ENCODE measurements at regions not wholly inside any gene's neighbourhood (a gene's known extent, or its start where the extent isn't known, plus 50 kb on each side); places are given as distances from the start of the nearest gene placed in this dataset.

GRCh38 chr10:110404825-110405224 lies 92.9 kb upstream of the DUSP5 start:
- no peaks in the 10 kb centered on the region for H3K79me2 ChIP-seq (ENCODE audit: insufficient read depth)
- no peak overlapping the region for H3K9ac ChIP-seq
- TF ChIP-seq FOXJ3 (CRISPR knock-in tag; IDR thresholded peaks at IDR 0.05), result no peak
- no peak for TF ChIP-seq PBX3 (IDR thresholded peaks at IDR 0.05)
- TF ChIP-seq EZH2phosphoT487 (IDR thresholded peaks at IDR 0.05; ENCODE audit: borderline replicate concordance, low read depth), result no peak
- no peak for TF ChIP-seq FOSL2 (IDR thresholded peaks at IDR 0.05; ENCODE audit: borderline replicate concordance, low read depth)
- no peak for TF ChIP-seq NFIC (IDR thresholded peaks at IDR 0.05; ENCODE audit: borderline replicate concordance)
- no peak for TF ChIP-seq SIN3A (IDR thresholded peaks at IDR 0.05; ENCODE audit: borderline replicate concordance, low read depth, low read length)
- no peak for TF ChIP-seq JUND (IDR thresholded peaks at IDR 0.05)
- no peak for TF ChIP-seq TEAD4 (IDR thresholded peaks at IDR 0.05; ENCODE audit: borderline replicate concordance, insufficient read depth)
- TF ChIP-seq SMC3 (IDR thresholded peaks at IDR 0.05; ENCODE audit: low read depth, low read length), result no peak
- TF ChIP-seq POLR2AphosphoS5 (IDR thresholded peaks at IDR 0.05; ENCODE audit: low read depth, low read length), result no peak
- H3K36me3 ChIP-seq (replicated peaks in 1 of 2; ENCODE audit: control insufficient read depth in 1 of 2, insufficient read depth in 2 of 2, low read length in 1 of 2), result no peaks in the 10 kb centered on the region
- H3K27me3 ChIP-seq (ENCODE audit: insufficient read depth), result no peaks in the 10 kb centered on the region
- no peaks in the 10 kb centered on the region for H4K20me1 ChIP-seq (ENCODE audit: insufficient read depth)
- H3K9me3 ChIP-seq, result no peaks in the 10 kb centered on the region
- H3K9me2 ChIP-seq, result no peaks in the 10 kb centered on the region
- H3F3A ChIP-seq (replicated peaks; ENCODE audit: insufficient read depth), result peaks cover under 1% of the 10 kb centered on the region
- no peak overlapping the region for H3K27ac ChIP-seq (ENCODE audit: low read depth in 2 of 2, low read length in 1 of 2)
- H3K4me2 ChIP-seq, result no peak overlapping the region
- ChIA-PET POLR2A (no interaction called here), CTCF (interaction anchor here (1.5 kb wide), 1 partner anchor 274 kb away, joined by 3 read pairs; no protein-coding TSS in a partner anchor)
- 91% methylated on average over 8 of the region's 8 CpGs for WGBS (ENCODE audit: low lambda C conversion rate)
- no peak overlapping the region for H2AFZ ChIP-seq (ENCODE audit: low read depth)
- H3K4me3 ChIP-seq (ENCODE audit: low read depth in 2 of 2, low read length in 1 of 2), result no peak overlapping the region
- no peak for DNase-seq
- peaks cover 27 to 33% of the 10 kb centered on the region in 2 experiments; a peak in 2 of 4 replicates for H3K4me1 ChIP-seq (ENCODE audit: control insufficient read depth in 1 of 2, insufficient read depth in 2 of 2, low read depth in 1 of 2, low read length in 1 of 2)

DNA sequence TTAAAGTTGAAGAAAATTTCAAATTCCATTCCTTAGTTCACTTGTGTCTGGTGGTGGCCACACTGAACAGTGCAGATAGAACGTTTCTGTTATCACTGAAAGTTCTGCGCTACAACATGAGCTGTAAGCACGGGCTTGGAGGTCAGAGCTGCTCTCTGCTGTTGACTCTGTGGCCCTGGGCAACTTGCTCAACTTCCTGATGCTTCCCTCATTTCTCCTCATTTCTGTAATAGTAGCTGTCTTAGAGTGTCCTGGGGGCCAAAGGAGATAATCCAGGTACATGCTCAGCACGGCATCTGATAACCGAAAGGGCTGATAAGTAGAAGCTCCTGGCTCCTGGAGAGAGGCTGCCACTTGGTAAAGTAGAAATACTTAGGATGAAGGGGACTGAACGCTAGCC lies 92.3 kb upstream of the DUSP5 start:
- no peaks in the 10 kb centered on the region for H3K9me3 ChIP-seq
- DNase-seq, result no peak
- H3K4me1 ChIP-seq (ENCODE audit: control insufficient read depth in 1 of 2, insufficient read depth in 2 of 2, low read depth in 1 of 2, low read length in 1 of 2), result peaks cover 30 to 32% of the 10 kb centered on the region in 2 experiments; a peak in 2 of 4 replicates
- WGBS (ENCODE audit: low lambda C conversion rate), result 88% methylated on average over 6 of the region's 6 CpGs
- H4K20me1 ChIP-seq (ENCODE audit: insufficient read depth), result no peaks in the 10 kb centered on the region
- no peak overlapping the region for H2AFZ ChIP-seq (ENCODE audit: low read depth)
- no peaks in the 10 kb centered on the region for H3K36me3 ChIP-seq (replicated peaks in 1 of 2; ENCODE audit: control insufficient read depth in 1 of 2, insufficient read depth in 2 of 2, low read length in 1 of 2)
- no peak overlapping the region for H3K27ac ChIP-seq (ENCODE audit: low read depth in 2 of 2, low read length in 1 of 2)
- no peaks in the 10 kb centered on the region for H3K9me2 ChIP-seq
- H3K4me3 ChIP-seq (ENCODE audit: low read depth in 2 of 2, low read length in 1 of 2), result no peak overlapping the region
- TF ChIP-seq GABPA (IDR thresholded peaks at IDR 0.05; ENCODE audit: low read depth), result no peak
- TF ChIP-seq MAX (IDR thresholded peaks at IDR 0.05; ENCODE audit: low read depth), result no peak
- no peak for TF ChIP-seq USF2 (IDR thresholded peaks at IDR 0.05; ENCODE audit: borderline replicate concordance, low read depth, low read length)
- TF ChIP-seq RCOR1 (IDR thresholded peaks at IDR 0.05; ENCODE audit: low read length), result no peak
- no peak for TF ChIP-seq USF1 (IDR thresholded peaks at IDR 0.05; ENCODE audit: borderline replicate concordance, low read depth)
- no peak for TF ChIP-seq MEF2A (IDR thresholded peaks at IDR 0.05; ENCODE audit: borderline replicate concordance, low read depth)
- TF ChIP-seq IRF3 (IDR thresholded peaks at IDR 0.05; ENCODE audit: low read depth, low read length), result no peak
- no peak for TF ChIP-seq FOSL2 (IDR thresholded peaks at IDR 0.05; ENCODE audit: borderline replicate concordance, low read depth)
- no peak for TF ChIP-seq TCF12 (IDR thresholded peaks at IDR 0.05)
- TF ChIP-seq RFX5 (IDR thresholded peaks at IDR 0.05; ENCODE audit: low read length), result no peak
- CTCF ChIA-PET, result interaction anchor here (1.5 to 1.7 kb wide), 2 partner anchors 26 to 274 kb away, joined by 3 to 5 read pairs; no protein-coding TSS in a partner anchor
- no peak overlapping the region for H3K4me2 ChIP-seq
- POLR2A ChIA-PET, result no interaction called here
- no peaks in the 10 kb centered on the region for H3K27me3 ChIP-seq (ENCODE audit: insufficient read depth)
- no peak overlapping the region for H3K9ac ChIP-seq
- no peaks in the 10 kb centered on the region for H3K79me2 ChIP-seq (ENCODE audit: insufficient read depth)
- peaks cover 4% of the 10 kb centered on the region for H3F3A ChIP-seq (replicated peaks; ENCODE audit: insufficient read depth)
